ENCODE measurements at regions not wholly inside any gene's neighbourhood (a gene's known extent, or its start where the extent isn't known, plus 50 kb on each side); places are given as distances from the start of the nearest gene placed in this dataset.
"Not testable (repeated sequence)": the region's sequence is repeated elsewhere in the genome, so short reads cannot be mapped to it uniquely, and the experiment has no call there.

DNA sequence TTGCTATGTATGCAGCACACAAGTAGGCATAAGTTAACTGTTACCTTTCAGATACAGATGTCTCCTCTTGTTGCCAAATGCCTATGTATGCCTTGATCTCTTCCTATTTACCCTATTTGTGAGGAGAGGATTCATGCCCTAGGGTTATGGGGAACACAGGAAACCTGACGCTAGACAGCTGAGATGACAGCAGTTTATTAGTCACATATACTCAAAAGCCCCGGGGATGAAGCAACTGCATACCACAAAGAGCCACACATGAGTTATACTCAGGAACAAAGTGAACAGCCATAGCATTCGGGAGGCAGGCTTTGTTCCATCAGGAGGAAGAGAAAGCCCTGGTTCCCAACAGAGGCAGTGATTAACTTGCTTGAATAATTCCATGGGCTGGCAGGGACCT is 1011.7 kb upstream of the PCDH7 start:
- DNase-seq (ENCODE audit: low spot score): no peak

DNA sequence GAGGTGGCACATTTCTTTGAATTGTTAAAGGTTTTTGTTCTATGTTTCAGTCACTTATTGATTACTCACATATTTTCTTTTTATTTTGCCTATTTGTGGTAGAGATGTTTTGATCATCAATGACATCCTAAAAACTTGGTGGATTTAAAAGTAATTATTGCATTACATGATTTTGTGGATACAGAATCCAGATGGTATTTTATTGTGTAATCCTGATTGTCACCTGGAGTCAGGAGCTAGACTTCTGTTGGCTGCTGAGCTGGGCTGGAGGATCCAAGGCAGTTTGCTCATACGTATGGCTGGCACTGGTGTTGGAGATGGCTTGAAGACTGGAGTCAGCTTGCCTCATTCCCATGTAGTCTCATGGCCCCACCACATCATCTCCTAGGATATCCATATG is 1009.6 kb upstream of the PCDH7 start:
- DNase-seq (ENCODE audit: low spot score): no peak

GRCh38 chr4:29711226-29711625 is 1008.9 kb upstream of the PCDH7 start:
- DNase-seq (ENCODE audit: low spot score): no peak

- no peak for DNase-seq (ENCODE audit: low spot score)
These were observed 1002.7 kb upstream of the PCDH7 start for GRCh38 chr4:29717287-29718057.

DNA sequence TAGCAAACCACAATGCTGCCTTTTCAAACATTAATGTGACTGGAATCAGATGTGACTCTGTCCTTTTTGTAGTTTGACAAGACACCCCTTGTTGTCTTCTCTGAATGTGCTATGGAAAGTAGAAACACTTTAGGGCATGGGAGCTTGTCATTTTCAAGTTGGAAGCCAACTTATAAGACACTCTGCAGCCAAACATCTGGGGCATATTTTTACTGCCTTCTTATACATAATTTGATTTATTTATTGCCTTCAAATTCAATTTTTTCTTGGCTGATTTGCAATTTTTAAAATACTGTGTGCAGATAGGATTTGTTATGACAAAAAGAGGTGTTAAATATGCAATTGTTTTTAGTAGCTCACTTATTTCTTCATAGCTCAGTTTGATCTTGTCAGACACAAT is 1002.0 kb upstream of the PCDH7 start:
- no peak for DNase-seq (ENCODE audit: low spot score)

GRCh38 chr4:29722253-29722652 is 997.9 kb upstream of the PCDH7 start:
- no peak for DNase-seq (ENCODE audit: low spot score)

DNA sequence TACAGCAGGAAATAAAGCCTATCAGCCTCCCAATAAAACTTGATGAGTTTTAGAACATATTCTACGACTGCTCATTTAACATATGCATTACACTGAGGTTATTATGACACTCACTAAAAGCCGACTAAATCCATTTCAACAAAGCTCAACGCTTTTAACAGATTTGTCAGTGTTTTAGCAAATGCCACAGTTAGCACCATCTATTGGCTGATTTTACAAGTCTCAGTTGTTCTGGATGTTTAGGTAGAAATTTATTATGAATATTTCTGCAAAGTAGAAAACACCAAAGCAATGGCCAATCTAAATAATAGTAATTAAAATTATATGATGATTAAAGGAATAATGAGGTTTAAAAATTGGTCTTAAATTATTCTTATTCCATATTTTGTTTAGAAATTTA is 993.2 kb upstream of the PCDH7 start:
- DNase-seq (ENCODE audit: low spot score): no peak

DNA sequence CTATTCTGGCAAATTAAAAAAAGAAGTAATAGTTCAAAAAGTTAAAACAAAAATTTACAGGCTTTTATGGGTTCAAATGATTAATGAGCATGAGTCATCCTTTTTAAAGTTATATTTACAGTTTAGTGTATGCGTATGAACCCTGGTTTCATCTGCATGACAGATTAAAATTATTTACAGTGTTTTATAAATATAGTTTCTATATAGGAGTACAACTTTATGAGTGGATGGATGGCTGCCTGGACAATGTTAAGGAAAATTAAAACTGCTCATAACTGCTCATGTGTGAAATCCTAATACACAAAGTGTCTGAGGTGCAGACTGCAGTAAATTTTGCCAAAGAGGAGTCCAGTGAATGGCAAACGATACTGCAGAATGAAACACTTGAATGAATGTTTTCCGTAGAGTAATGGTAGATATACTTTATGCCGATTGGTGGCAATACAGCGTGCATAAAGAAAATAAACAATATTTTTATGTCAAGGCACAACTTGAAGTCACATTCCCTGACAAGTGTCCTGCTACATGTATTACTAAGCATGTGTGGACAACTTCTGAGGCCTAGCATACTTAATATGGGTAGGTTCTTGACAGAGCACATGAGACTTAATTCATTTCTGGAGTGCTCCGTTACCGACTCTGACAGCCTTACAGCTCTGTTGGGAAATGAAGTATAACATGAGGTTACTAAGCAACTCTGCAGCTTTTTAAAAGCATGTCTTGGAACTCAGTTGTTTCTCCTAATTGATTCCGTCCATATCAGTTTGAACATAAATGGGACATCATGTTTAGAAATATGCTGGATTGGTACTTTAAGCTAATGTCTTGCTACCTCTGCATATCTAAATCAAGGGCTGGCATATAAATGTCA is 985.6 kb upstream of the PCDH7 start:
- no peak for DNase-seq (ENCODE audit: low spot score)

- no peak for DNase-seq (ENCODE audit: low spot score)
These were observed 963.2 kb upstream of the PCDH7 start for GRCh38 chr4:29756966-29757365.

GRCh38 chr4:29762151-29762550 is 958.0 kb upstream of the PCDH7 start:
- no peak for DNase-seq (ENCODE audit: low spot score)

- DNase-seq (ENCODE audit: low spot score): no peak
These were observed 949.5 kb upstream of the PCDH7 start for GRCh38 chr4:29770627-29771026.

DNA sequence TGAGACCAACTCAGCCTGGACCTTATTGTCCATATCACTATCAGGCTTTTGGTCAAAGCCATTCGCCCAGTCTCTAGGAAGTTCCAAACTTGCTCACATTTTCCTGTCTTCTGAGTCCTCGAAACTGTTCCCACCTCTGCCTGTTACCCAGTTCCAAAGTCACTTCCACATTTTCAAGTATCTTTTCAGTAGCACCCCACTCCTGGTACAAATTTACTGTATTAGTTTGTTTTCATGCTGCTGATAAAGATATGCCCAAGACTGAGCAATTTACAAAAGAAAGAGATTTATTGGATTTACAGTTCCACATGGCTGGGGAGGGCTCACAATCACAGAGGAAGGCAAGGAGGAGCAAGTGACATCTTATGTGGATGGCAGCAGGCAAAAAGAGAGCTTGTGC is 932.0 kb upstream of the PCDH7 start:
- DNase-seq (ENCODE audit: low spot score): not testable (repeated sequence)

DNA sequence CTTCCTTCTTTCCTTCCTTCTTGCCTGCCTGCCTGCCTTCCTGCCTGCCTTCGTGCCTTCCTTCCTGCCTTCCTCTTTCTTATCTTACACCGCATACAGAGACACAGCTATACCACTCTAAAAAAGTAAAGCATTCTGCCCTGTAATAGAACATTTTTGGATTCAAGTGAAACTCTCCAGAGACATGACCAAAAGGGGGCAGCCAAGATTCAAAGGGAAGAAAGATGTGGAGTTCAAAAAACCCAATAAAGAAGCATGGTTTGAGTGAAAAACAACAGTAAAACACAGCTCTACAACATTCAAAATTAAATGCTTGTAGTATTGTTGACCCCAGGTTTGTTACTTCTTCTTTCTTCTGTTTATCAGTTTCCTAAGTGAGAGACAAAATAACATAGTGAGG is 914.9 kb upstream of the PCDH7 start:
- DNase-seq (ENCODE audit: low spot score): no peak

GRCh38 chr4:29805916-29806480 is 914.2 kb upstream of the PCDH7 start:
- no peak for DNase-seq (ENCODE audit: low spot score)

GRCh38 chr4:29817961-29818360 is 902.2 kb upstream of the PCDH7 start:
- DNase-seq (ENCODE audit: low spot score): no peak

GRCh38 chr4:29829067-29829466 is 891.1 kb upstream of the PCDH7 start:
- DNase-seq (ENCODE audit: low spot score): no peak

GRCh38 chr4:29852537-29852936 is 867.6 kb upstream of the PCDH7 start:
- no peak for DNase-seq (ENCODE audit: low spot score)

- no peak for DNase-seq (ENCODE audit: low spot score)
These were observed 866.3 kb upstream of the PCDH7 start for GRCh38 chr4:29853833-29854232.

DNA sequence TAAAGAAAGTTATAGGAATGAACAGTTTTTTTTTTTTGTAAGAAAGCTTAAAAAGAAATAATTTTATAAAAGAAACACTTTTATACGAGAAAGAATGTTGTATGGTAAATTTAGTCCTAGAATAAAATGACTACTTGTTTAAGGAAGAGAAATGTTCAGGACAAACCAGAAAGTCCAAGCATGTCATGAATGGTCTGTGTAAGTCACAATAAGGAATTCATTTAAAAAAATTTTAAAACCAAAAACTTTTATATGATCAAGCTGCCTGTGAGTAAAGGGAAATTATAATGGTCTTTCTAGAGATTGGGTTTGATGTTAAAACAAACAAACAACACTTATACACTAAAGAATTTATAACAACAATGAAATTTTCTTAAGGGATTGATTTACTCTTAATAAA is 858.9 kb upstream of the PCDH7 start:
- no peak for DNase-seq (ENCODE audit: low spot score)

DNA sequence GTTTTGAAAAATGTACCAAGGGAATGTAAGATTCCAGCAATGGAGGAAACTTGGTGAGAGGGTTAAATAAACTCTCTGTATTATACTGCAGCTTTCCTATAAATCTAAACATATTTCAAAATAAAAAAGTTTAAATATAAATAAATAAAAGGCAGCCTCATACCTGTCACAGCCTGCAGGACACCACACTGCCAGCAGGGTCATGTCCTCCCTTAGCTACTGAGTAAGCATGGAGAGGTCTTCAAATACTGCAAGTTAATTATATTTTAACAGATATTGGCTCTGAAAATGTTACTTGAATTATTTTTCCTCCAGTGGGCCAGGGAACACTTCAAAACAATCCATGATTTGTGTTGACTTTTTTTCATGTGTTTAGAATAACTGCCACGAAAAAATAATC is 852.8 kb upstream of the PCDH7 start:
- DNase-seq (ENCODE audit: low spot score): no peak

GRCh38 chr4:29900336-29900735 is 819.8 kb upstream of the PCDH7 start:
- no peak for DNase-seq (ENCODE audit: low spot score)

DNA sequence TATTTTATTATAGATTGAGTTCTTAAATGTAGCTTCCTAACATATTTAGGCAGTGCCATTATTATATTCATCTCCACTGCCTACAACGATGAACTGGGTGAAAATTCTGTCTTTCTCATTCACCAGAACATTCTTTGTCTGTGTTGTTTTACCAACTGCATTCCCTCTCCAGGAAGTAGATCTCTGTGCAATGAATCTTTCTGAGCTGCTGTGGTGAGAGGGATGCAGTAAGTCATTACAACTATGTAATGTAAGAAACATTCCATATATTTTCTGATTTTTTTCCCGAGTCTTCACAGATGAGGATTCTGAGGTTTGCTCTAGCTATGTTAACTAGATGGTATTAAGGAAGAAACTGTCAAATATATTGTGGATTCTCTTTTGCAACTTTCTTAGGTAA is 811.9 kb upstream of the PCDH7 start:
- no peak for DNase-seq (ENCODE audit: low spot score)

DNA sequence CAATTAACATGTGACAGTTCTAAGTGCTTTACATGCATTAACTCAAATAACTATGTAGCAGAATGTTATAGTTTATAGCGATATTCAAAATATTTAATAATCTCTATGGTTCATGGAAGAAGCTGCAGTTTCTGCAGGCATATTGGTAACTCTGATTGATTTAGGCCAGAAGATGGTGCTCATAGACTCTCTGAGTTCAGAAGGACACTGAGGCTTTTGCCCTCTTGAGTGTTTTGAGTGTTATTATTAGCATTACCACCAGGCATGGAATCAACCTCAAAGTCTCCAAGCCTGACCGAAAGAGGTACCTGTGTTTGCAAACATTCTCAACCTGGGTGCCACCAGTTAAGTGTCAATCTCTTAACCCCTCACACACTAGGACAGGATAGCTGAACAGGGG is 792.3 kb upstream of the PCDH7 start:
- DNase-seq (ENCODE audit: low spot score): no peak

All from HuH-7.5 (cell line).